HG03280 (cell line): ENCODE measurements at regions not wholly inside any gene's neighbourhood (a gene's known extent, or its start where the extent isn't known, plus 50 kb on each side); places are given as distances from the start of the nearest gene placed in this dataset.
"Not testable (repeated sequence)": the region's sequence is repeated elsewhere in the genome, so short reads cannot be mapped to it uniquely, and the experiment has no call there.

ENCODE experiments used
- ATAC-seq: cut with Tn5 transposase; IDR thresholded peaks from one replicate; pipeline ENCODE4 v1.9.1; 2021; ENCODE audit warnings: mild to moderate bottlenecking, moderate library complexity; ENCODE audit not compliant: unreplicated experiment

- no peak for ATAC-seq
These were observed 1171.4 kb upstream of the ADGRL2 start for GRCh38 chr1:80629304-80629837.

- no peak for ATAC-seq
These were observed 1176.1 kb upstream of the ADGRL2 start for GRCh38 chr1:80624682-80625081.

DNA sequence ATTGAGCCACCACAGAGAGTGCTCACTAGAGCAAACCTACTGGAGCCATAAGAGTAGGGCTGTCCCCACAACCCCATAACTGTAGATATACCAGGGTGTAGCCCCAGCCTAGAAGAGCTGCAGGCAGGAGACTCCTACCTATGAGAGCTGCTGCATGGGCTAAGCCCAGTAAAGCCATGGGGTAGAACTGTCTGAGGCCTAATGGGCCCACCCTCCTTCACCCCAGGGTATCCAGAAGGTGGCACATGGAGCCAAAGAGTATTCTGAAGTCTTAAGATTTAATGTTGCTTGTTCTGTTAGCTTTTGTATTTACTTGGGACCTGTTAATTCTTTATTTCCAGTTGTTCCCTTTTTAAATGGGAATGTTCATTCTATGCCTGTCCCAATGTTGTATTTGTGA lies 1193.7 kb upstream of the ADGRL2 start:
- ATAC-seq, result no peak

DNA sequence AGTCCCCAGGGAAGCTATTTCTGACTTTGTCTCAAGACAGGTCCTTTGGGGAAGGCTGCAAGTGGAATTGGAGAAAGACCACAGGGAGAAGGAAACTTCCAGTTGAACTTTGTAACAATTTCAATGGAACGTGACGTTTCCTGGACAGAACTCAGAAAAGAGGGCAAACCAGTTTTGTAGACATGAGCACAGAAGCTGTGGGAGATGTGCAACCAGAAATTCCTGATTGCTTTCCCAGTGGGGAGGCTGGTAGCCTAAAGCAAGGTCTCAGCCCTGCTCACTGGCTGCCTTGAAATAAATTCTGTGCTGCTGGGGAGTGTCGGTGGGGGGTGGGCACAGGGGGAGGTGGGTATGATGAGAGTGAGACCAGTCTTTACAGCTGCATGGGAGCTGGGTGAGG lies 1206.7 kb upstream of the ADGRL2 start:
- no peak for ATAC-seq

GRCh38 chr1:80593197-80593596 lies 1207.5 kb upstream of the ADGRL2 start:
- ATAC-seq, result no peak

DNA sequence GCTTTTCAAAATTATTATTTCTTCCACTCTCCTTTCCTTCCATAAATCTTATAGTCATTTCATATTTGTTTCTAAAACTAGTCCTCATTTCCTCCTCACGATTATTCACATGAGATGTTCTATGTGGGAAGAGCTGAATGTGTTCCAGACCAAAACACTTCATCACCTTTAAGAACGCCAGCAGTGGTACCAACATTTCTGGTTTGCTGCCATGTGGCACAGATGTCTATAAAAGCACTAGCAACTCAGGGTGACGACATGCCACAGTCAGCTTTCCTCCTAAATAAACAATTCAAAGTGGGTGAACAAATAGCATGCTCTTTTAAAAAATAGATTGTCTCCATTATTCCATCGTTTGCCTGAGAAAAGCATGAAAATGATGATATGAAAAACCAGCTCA lies 1217.8 kb upstream of the ADGRL2 start:
- ATAC-seq, result no peak

- no peak for ATAC-seq
These were observed 1221.7 kb upstream of the ADGRL2 start for GRCh38 chr1:80579055-80579454.

GRCh38 chr1:80566867-80567266 lies 1233.9 kb upstream of the ADGRL2 start:
- no peak for ATAC-seq

- ATAC-seq, result no peak
These were observed 1234.6 kb upstream of the ADGRL2 start for GRCh38 chr1:80566123-80566522.

- no peak for ATAC-seq
These were observed 1235.3 kb upstream of the ADGRL2 start for GRCh38 chr1:80565406-80565805.

DNA sequence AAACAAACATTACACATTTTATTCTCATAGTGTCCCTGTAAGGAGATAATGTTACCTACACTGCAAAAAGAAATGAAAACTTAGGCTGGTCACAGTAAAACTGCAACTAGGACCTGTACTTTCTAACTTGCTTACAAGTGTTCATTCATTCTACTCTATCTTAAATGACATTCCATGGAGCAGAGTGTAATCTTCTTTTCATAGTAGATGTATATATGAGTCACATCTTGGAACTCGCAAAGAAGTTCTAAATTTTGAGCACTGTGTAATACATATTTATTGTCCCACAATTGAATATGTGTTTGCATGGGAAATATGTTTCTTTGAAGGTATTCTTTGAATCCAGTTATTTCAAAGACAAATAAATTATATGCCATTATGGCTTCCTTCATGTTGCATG lies 1258.5 kb upstream of the ADGRL2 start:
- ATAC-seq, result no peak

DNA sequence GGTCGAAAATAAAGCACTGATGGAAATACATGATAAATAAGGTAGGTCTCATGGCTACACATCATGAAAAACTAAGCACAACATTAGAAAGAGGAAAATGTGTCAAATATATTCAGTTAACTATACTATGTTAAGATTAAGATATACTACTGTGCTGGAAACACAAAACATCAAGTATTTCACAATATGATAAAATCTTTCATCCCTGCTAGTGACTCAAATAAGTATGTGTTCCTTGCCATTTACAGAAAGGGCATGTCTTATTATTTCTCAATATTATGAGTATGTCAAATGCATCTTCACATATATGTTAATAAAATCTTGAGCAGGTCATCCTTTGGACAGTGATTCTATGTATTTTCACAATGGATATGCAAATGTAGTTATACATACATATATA lies 1260.1 kb upstream of the ADGRL2 start:
- no peak for ATAC-seq

- no peak for ATAC-seq
These were observed 1260.6 kb upstream of the ADGRL2 start for GRCh38 chr1:80540149-80540548.

DNA sequence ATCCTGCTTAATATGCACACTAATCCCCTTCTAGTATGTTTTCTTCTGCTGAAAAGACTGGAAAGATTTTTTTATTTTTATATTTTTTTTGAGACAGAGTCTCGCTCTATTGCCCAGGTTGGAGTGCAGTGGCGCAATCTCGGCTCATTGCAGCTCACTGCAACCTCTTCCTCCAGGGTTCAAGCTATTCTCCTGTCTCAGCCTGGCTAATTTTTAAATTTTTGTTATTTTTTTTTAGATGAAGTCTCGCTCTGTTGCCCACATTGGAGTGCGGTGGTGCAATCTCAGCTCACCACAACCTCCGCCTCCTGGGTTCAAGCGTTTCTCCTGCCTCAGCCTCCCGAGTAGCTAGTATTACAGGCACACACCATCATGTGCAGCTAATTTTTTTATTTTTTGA lies 1261.4 kb upstream of the ADGRL2 start:
- not testable (repeated sequence) for ATAC-seq

DNA sequence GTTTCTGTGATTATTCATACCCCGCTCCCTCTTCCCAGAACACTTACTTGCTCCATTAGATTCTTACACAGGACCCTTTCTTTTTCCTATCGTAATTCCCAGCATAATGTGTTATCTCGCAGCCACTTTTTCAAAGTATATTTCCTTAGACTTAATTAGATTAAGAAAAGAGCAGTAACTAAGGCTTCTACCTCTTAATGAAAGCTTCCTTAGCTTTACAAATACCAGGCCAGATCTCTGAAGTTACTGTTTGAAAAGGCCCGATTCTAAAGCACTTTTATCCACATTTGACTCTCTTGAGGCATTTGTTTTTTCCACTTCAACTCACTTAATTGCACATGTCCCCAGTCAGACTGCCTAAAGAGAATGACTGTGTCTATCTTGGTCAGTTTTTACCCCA lies 1264.3 kb upstream of the ADGRL2 start:
- ATAC-seq, result no peak

- ATAC-seq, result no peak
These were observed 1265.3 kb upstream of the ADGRL2 start for GRCh38 chr1:80535466-80535865.

GRCh38 chr1:80534606-80535360 lies 1266.0 kb upstream of the ADGRL2 start:
- no peak for ATAC-seq

DNA sequence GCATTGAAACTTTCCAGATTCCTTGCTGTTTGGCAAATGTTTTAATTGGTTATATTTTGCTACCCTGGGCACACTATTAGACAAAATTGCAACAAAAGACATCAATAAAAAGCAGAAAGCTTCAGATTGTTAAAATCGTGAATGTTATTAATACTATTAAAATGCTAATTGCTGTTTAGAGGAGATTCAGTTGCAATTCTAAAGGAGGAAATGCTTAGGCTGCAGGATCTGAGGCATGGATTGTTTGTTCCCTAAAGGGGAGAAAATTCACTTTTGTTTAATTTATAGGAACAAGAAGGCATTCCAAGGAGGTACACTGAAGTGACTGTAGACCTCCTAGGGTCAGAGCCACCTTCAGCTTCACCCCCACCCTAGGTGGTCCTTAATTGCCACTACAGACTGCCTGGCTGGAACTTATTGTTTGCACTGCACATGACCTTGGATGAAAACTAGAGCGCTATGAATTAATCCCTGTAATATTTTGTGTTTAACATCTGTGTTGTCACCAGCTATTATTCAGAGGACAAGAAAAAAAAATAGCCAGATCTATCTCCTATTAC lies 1266.9 kb upstream of the ADGRL2 start:
- no peak for ATAC-seq

- ATAC-seq, result no peak
These were observed 1267.6 kb upstream of the ADGRL2 start for GRCh38 chr1:80533093-80533492.

GRCh38 chr1:80531182-80531581 lies 1269.6 kb upstream of the ADGRL2 start:
- ATAC-seq, result no peak

DNA sequence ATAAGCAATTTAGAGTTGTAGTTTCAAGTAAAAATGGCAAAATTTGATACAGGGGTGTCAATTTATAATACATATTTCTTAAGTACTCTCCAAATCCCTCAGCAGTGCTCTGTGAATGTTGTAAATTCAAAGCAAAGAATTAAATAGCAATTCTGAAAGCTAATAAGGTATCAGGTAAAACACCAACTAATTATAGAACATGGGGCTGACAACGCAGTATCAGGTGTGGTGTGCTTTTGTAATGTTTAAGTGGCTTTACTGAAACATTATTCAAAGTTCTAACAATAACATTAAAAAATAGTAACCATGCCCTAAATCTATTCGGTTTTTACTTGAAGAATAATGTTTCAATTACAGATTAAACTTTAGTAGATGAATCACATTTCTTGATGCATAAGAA lies 1271.2 kb upstream of the ADGRL2 start:
- ATAC-seq, result no peak

DNA sequence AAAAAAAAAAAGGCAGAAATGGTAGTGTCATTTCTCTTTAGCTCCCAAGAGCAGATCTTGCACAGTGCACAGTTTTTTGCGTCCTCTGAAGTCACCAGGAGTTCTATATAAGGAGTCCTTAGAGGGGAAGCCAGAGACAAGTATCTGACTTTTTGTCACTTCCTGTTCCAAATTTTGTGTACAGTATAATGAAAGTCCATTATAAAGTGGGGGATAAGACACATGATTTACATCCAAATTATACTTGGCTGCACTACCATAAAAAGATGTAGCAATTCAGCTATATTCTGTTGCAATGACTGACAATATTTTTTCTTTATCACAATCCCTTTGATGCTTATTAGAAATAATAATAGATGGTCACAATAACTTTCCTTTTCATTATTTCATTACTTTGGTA lies 1276.9 kb upstream of the ADGRL2 start:
- no peak for ATAC-seq

DNA sequence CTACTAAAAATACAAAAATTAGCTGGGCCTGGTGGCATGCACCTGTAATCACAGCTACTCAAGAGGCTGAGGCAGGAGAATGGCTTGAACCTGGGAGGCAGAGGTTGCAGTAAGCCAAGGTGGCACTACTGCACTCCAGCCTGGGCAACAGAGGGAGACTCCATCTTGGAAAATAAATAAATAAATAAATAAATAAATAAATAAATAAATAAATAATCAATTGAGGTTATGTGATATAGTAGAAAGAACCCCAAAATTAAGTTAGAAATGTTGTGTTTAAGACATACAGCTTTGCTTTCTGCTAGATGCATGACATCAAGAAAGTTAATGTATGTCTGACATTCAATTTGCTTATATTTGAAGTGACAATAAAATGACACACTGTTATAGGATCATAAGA lies 1277.7 kb upstream of the ADGRL2 start:
- ATAC-seq, result not testable (repeated sequence)
